ENCODE measurements at regions not wholly inside any gene's neighbourhood (a gene's known extent, or its start where the extent isn't known, plus 50 kb on each side); places are given as distances from the start of the nearest gene placed in this dataset.

- TF ChIP-seq CTCF (IDR thresholded peaks at IDR 0.05) (no peak), POLR2A (IDR thresholded peaks at IDR 0.05) (no peak)
Observed at GRCh38 chr15:70342554-70343548, 245.1 kb upstream of the TLE3 start.
